SK-N-SH treated with all-trans-retinoic acid at 6 μM for 48 hours (cell line): ENCODE measurements at regions not wholly inside any gene's neighbourhood (a gene's known extent, or its start where the extent isn't known, plus 50 kb on each side); places are given as distances from the start of the nearest gene placed in this dataset.

ENCODE experiments used
- CSDC2 ChIP-seq: fragments of 250-450 bp; sonication (Bioruptor Pico); IDR thresholded peaks from 2 replicates; pipeline ENCODE4 v1.5.0; 2020; ENCODE audit warnings: mild to moderate bottlenecking, moderate library complexity
- ESRRG ChIP-seq: fragments of 250-450 bp; sonication (Bioruptor Pico); IDR thresholded peaks from 2 replicates; pipeline ENCODE4 v1.6.1; 2021; ENCODE audit warnings: mild to moderate bottlenecking
- GLIS3 ChIP-seq: fragments of 250-450 bp; sonication (Bioruptor Pico); IDR thresholded peaks from 2 replicates; pipeline ENCODE4 v1.5.0; 2020; ENCODE audit warnings: mild to moderate bottlenecking, moderate library complexity
- PPARA ChIP-seq: fragments of 250-450 bp; sonication (Bioruptor Pico); IDR thresholded peaks from 2 replicates; pipeline ENCODE4 v1.5.0; 2020; ENCODE audit warnings: mild to moderate bottlenecking, borderline replicate concordance
- RARB ChIP-seq: fragments of 250-450 bp; sonication (Bioruptor Pico); IDR thresholded peaks from 2 replicates; pipeline ENCODE4 v1.8.0; 2021; ENCODE audit warnings: mild to moderate bottlenecking, moderate library complexity
- SNAI2 ChIP-seq: fragments of 250-450 bp; sonication (Bioruptor Pico); IDR thresholded peaks from 2 replicates; pipeline ENCODE4 v1.5.0; 2020; ENCODE audit warnings: mild to moderate bottlenecking, moderate library complexity
- TCF4 ChIP-seq: fragments of 250-450 bp; sonication (Bioruptor Pico); IDR thresholded peaks from 2 replicates; pipeline ENCODE4 v1.8.0; 2021; ENCODE audit warnings: mild to moderate bottlenecking, moderate library complexity, borderline replicate concordance
- TOX ChIP-seq: fragments of 250-450 bp; sonication (Bioruptor Pico); IDR thresholded peaks from 2 replicates; pipeline ENCODE4 v1.8.0; 2021; ENCODE audit warnings: mild to moderate bottlenecking, moderate library complexity, borderline replicate concordance
- ZFP3 ChIP-seq: fragments of 250-450 bp; sonication (Bioruptor Pico); IDR thresholded peaks from 2 replicates; pipeline ENCODE4 v1.5.0; 2020; ENCODE audit warnings: mild to moderate bottlenecking, moderate library complexity
- ZFP30 ChIP-seq: fragments of 450-650 bp; formaldehyde crosslinking; IDR thresholded peaks from 2 replicates; pipeline ENCODE4 v1.5.0; 2022; ENCODE audit warnings: mild to moderate bottlenecking, moderate library complexity
- ZNF565 ChIP-seq: fragments of 450-650 bp; formaldehyde crosslinking; conservative IDR thresholded peaks from 2 replicates; pipeline ENCODE4 v1.5.0; 2020; ENCODE audit warnings: low read depth, mild to moderate bottlenecking, moderate library complexity
- ZNF70 ChIP-seq: fragments of 450-650 bp; formaldehyde crosslinking; IDR thresholded peaks from 2 replicates; pipeline ENCODE4 v1.5.0; 2020; ENCODE audit warnings: mild to moderate bottlenecking, moderate library complexity
- TF ChIP-seq, protein P1 (sequence below): fragments of 250-450 bp; sonication (Bioruptor Pico); IDR thresholded peaks from 2 replicates; pipeline ENCODE4 v1.8.0; 2020; ENCODE audit warnings: mild to moderate bottlenecking, moderate library complexity, borderline replicate concordance

DNA sequence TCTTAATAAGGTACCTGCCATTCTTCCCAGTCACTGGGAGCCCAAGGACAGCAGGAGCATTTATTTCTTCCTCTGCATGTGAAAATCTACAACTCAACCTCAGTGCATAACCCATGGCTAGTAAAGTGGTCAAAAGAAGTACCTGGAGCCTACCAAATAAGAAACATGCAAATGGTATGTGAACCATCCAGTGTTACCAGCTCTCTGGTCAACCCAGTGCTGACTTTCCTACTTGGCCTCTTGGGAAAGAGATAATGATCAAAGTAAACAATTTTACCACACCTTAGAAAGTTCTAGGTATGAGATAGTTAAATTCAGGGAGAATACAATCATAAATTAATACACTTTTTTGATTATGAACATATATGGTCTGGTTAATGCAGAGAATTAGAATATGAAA is 325.6 kb downstream of the ENC1 start:
- no peak for TF ChIP-seq TOX
- TF ChIP-seq GLIS3 (CRISPR knock-in tag) = no peak
- TF ChIP-seq ZFP30 (CRISPR knock-in tag) = no peak
- TF ChIP-seq ZNF565 (CRISPR knock-in tag) = no peak
- no peak for TF ChIP-seq SNAI2 (CRISPR knock-in tag)
- no peak for TF ChIP-seq ESRRG (CRISPR knock-in tag)
- no peak for TF ChIP-seq RARB (CRISPR knock-in tag)
- TF ChIP-seq ZFP3 (CRISPR knock-in tag) = no peak
- TF ChIP-seq PPARA (CRISPR knock-in tag) = no peak
- no peak for TF ChIP-seq ZNF70 (CRISPR knock-in tag)
- TF ChIP-seq, protein P1, sequence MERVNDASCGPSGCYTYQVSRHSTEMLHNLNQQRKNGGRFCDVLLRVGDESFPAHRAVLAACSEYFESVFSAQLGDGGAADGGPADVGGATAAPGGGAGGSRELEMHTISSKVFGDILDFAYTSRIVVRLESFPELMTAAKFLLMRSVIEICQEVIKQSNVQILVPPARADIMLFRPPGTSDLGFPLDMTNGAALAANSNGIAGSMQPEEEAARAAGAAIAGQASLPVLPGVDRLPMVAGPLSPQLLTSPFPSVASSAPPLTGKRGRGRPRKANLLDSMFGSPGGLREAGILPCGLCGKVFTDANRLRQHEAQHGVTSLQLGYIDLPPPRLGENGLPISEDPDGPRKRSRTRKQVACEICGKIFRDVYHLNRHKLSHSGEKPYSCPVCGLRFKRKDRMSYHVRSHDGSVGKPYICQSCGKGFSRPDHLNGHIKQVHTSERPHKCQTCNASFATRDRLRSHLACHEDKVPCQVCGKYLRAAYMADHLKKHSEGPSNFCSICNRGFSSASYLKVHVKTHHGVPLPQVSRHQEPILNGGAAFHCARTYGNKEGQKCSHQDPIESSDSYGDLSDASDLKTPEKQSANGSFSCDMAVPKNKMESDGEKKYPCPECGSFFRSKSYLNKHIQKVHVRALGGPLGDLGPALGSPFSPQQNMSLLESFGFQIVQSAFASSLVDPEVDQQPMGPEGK (CRISPR knock-in tag) = no peak
- TF ChIP-seq CSDC2 (CRISPR knock-in tag) = no peak
- no peak for TF ChIP-seq TCF4 (CRISPR knock-in tag)
